Urothelium cell line (cell line): ENCODE measurements at regions not wholly inside any gene's neighbourhood (a gene's known extent, or its start where the extent isn't known, plus 50 kb on each side); places are given as distances from the start of the nearest gene placed in this dataset.
"Not testable (repeated sequence)": the region's sequence is repeated elsewhere in the genome, so short reads cannot be mapped to it uniquely, and the experiment has no call there.

Source experiments
- DNase-seq: peaks from one replicate; pipeline ENCODE4 v3.0.0; 2011; ENCODE audit warnings: low spot score, mixed read lengths
- FAIRE-seq: peaks from 2 replicates; lab custom pipeline; 2011; peaks lifted over from hg19 to GRCh38; lab: Jason Lieb, UNC

GRCh38 chr16:16988963-16989362 lies 481.8 kb downstream of the XYLT1 start:
- DNase-seq = no peak
- no peak for FAIRE-seq

DNA sequence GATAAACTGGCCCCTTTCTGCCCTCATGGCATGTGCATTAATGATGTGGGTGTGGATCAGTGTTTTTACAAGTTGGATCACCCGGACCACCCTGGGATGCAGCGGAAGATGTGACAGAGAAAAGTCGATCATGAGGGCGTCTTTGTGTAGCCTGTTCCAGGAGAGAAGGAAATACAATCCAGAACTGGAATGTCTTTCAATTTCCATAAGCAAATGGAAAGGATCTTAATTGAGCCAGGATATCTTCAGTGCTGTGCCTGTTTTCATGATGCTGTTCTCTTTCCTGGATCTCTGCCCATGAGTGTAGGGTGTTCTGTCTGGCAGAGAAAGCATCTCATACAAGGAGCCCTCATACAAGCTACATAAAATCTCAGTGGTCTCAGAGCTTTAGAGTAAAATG lies 481.4 kb downstream of the XYLT1 start:
- FAIRE-seq (no peak), DNase-seq (no peak)

DNA sequence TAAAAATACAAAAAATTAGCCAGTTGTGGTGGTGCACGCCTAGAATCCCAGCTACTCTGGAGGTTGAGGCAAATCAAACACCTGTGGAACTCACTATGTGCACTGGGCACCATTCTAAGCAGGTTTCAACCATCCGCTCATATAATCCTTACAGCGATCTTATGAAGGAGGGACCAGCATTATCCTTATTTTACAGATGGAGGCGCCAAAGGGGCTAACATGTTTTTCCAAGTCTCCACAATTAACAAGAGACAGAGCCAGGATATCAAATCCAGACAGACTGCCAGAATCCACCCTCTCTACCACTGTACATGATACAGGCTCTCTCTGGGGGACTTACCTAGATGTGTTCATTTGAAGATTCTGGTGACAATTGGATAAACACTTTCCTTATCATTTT lies 479.0 kb downstream of the XYLT1 start:
- DNase-seq (no peak), FAIRE-seq (no peak)

DNA sequence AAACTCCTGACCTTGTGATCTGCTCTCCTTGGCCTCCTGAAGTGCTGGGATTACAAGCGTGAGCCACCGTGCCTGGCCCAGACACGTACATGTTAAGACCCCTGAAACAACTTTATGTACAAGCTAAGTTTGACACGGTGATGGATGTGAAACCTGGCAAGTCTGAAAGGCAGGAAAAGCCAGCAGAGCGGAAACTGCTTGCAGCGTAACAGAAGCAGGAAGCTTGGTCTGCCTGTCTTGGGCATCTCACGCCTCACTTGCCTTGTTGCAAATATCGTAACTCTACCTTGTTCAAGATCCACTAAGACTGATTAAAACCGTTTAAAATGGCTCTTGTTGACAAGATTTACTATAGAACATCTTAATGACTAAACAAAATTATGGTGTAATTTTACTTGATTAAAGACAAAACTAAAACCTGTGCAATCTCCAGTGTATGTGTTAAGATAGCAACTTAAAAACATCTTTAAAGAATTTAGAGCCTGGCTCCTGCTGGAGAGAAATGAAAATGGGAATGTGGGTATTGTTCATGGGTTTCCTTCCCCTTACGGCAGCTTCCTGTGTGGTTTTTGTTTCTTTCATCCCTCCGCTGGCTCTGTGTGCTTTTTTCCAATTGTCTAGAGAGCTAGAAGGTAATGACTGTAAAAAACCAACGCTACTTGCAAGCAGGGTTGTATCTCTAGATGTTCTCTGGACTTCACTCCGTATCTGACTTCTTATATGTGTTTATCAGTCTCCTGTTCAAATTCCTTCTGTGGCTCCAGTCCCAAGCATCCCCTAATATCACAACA lies 477.6 kb downstream of the XYLT1 start:
- no peak for DNase-seq

GRCh38 chr16:16994831-16995230 lies 475.9 kb downstream of the XYLT1 start:
- FAIRE-seq = no peak

More for the DNA sequence above, 477.6 kb downstream of the XYLT1 start:
- FAIRE-seq = no peak

DNA sequence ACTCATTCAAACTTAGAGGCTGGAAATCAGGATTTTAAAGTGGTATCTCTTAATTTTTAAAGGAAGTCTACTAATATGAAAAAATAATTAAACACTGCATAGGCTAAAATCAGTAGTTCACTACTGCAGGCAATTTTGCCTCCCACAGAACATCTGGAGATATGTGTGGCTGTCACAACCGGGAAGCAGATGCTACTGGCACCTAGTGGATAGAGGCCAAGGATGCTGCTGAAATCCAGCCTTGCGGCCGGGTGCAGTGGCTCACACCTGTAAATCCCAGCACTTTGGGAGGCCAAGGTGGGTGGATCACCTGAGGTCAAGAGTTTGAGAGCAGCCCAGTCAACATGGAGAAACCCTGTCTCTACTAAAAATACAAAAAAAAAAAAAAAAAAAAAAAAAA lies 473.9 kb downstream of the XYLT1 start:
- FAIRE-seq (no peak), DNase-seq (no peak)

More at GRCh38 chr16:16994831-16995230, 475.9 kb downstream of the XYLT1 start:
- no peak for DNase-seq

- FAIRE-seq (no peak), DNase-seq (no peak)
Measured at GRCh38 chr16:16997349-16997748, 473.4 kb downstream of the XYLT1 start.

DNA sequence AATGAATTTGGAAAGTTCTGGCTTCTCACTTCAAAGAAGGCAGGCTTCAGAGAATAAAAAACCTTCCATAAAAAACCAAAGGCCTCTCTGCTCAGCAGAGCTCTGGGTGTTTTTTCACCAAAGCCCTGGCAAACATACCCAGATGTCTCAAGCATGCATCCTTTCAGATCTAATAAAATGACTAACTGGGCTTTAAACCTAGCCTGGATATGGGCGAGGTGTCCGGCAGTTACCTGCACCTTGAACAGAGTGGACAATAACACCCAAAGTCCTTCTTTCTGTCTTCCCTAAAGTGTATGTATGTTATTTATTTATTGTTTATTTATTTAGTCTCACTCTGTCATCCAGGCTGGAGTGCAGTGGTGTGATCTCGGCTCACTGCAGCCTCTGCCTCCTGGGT lies 469.3 kb downstream of the XYLT1 start:
- DNase-seq (no peak), FAIRE-seq (no peak)

- DNase-seq (no peak), FAIRE-seq (no peak)
Measured at GRCh38 chr16:17002565-17002964, 468.2 kb downstream of the XYLT1 start.

GRCh38 chr16:17005963-17006362 lies 464.8 kb downstream of the XYLT1 start:
- DNase-seq, FAIRE-seq: not testable (repeated sequence)

GRCh38 chr16:17011712-17012111 lies 459.0 kb downstream of the XYLT1 start:
- no peak for FAIRE-seq
- DNase-seq = no peak

DNA sequence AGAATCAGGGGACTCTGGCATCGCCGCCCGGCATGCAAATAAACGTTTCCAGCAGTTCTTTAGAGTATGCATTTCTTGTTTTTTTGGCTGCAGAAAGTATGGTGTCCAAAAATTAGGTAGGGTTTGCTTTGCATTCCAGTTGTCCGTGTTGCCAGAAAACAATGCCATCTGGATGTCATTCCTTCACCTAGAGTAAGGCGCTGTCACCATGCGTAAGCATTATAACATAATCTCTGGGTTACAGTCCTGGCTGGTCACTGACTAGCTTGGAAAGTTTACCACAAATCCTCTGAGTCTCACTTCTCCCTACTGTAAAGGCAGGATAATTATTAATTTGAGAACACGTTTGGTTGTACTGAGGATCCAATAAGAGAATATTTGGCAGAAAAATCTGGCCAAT lies 457.7 kb downstream of the XYLT1 start:
- DNase-seq = no peak
- no peak for FAIRE-seq

- DNase-seq = no peak
- FAIRE-seq = no peak
Measured at GRCh38 chr16:17014484-17015121, 456.2 kb downstream of the XYLT1 start.

DNA sequence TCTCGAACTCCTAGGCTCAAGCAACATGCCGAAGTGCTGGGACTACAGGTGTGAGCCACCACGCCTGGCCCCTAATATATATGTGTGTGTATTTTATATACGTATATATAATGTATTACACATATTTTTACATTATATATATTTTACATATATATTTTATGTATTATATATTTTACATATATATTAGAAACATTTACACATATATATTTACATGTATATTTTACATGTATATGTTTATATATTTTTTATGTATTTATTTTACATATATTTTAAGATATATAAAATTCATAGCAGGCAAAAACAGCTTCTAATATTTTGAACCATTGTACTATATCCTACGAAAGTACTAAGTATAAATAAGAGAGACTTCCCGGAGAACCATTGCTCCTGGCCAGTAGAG lies 455.1 kb downstream of the XYLT1 start:
- FAIRE-seq (no peak), DNase-seq (no peak)

DNA sequence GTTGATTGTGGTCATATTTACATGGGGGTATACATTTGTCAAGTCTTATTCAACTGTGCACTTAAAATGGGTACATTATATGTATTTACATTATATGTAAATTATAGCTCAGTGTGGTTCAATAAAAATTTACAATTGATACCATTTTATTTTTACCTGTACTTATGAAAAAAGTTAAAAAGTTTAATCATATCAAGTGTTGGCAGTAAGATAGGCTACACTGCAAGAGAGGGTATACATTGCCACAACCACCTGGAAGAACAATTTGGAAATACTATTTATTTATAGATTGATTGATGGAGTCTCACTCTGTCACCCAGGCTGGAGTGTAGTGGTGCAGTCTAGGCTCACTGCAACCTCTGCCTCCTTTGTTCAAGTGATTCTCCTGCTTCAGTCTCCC lies 453.3 kb downstream of the XYLT1 start:
- FAIRE-seq (no peak), DNase-seq (no peak)

- FAIRE-seq (no peak), DNase-seq (no peak)
Measured at GRCh38 chr16:17018585-17018939, 452.2 kb downstream of the XYLT1 start.

DNA sequence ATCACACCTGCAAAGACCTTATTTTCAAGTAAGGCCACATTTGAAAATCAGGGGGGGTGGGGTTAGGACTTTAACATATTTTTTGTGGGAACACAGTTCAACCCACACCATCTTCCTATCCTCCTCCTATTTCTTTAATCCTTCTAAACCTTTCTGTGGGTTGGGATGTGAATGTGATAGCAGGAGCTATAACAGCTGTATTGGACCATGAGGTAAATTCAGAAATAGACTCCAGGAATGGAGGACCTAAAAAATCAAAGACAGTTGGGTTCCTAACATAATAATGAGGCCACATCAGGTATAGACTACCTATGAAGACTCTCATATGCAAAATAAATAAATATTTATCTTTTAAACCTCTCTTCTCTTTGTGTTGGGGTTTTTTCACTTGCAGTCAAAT lies 451.4 kb downstream of the XYLT1 start:
- DNase-seq = no peak
- FAIRE-seq = no peak

DNA sequence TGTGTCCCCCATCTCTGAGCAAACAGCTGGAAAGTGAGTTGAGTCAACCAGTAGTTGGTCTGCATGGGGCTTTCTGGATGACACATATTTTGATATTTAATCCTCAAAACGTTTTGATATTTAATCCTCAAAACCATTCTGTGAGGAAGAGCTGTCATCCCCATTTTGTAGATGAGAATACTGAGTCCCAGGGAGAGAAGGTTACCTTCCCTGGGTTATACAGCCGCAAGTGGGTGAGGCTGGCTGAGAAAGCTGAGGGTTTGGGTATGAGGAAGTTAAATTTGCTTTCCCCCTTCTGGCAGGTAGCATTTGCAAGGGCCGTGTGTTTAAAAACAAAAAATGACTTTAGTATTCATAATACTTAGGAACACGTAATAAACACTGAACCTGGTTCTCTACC lies 447.2 kb downstream of the XYLT1 start:
- FAIRE-seq (no peak), DNase-seq (no peak)

GRCh38 chr16:17024514-17024913 lies 446.2 kb downstream of the XYLT1 start:
- FAIRE-seq (no peak), DNase-seq (no peak)

- DNase-seq = no peak
- no peak for FAIRE-seq
Measured at GRCh38 chr16:17026600-17027242, 444.0 kb downstream of the XYLT1 start.

- DNase-seq (no peak), FAIRE-seq (no peak)
Measured at GRCh38 chr16:17027488-17028129, 443.2 kb downstream of the XYLT1 start.
